K562 (cell line): ENCODE measurements at regions not wholly inside any gene's neighbourhood (a gene's known extent, or its start where the extent isn't known, plus 50 kb on each side); places are given as distances from the start of the nearest gene placed in this dataset.

Experiments used
- ATAC-seq: fragments of 200-7000 bp; cut with Tn5 transposase; 3 replicates; pipeline ENCODE4 v1.9.1; 2020; ENCODE audit warnings: moderate library complexity
- BruUV-seq: library from RNA; stranded (reverse); fragments of 400-500 nt; replicated peaks from 2 replicates; lab custom pipeline; 2021; lab: Mats Ljungman, UMichigan
- CTCF ChIA-PET: fragments of 300-600 bp; formaldehyde crosslinking; extraction: SDS; loops from one replicate; lab custom pipeline; 2021; ENCODE audit warnings: low intra/inter-chr PET ratio; lab: Yijun Ruan, JAX
- POLR2A ChIA-PET: fragments of 300-600, 350-650 bp; sonication (Branson Sonifier 250); formaldehyde crosslinking; extraction: SDS; loops from one replicate; lab custom pipeline; 2021; ENCODE audit warnings: antibody characterized with exemption, inconsistent platforms; lab: Yijun Ruan, JAX
- DNase-seq, 4 experiments: peaks; one replicate each; pipeline versions ENCODE4 v3.0.0 to v3.0.0-alpha.2; 2011 to 2018; ENCODE audit warnings: low spot score in 3 of 4, mixed read lengths in 3 of 4; ENCODE audit errors: extremely low read depth in 1 of 4
- FAIRE-seq: peaks from 2 replicates; lab custom pipeline; 2011; peaks lifted over from hg19 to GRCh38; lab: Jason Lieb, UNC
- H2AFZ ChIP-seq: 2 replicates; pipeline ENCODE4 v1.6.0; 2011; ENCODE audit warnings: low read depth, low read length, control low read depth, inconsistent platforms
- H3K27ac ChIP-seq: fragments of 200-600 bp; 3 replicates; pipeline ENCODE4 v1.8.0; 2011; ENCODE audit warnings: low read depth, mild to moderate bottlenecking, control low read depth, inconsistent platforms, low read length, moderate library complexity, mixed read lengths; ENCODE audit errors: extremely low read depth
- H3K27me3 ChIP-seq, 2 experiments: fragments of 300-600 bp in 1 of 2; 2 replicates in 1 of 2; 3 replicates in 1 of 2; pipeline versions ENCODE4 v1.6.0 to v1.8.0; 2011; ENCODE audit warnings: inconsistent platforms in 2 of 2, low read length in 2 of 2, mild to moderate bottlenecking in 1 of 2, mixed read lengths in 1 of 2, moderate library complexity in 1 of 2; ENCODE audit not compliant: control insufficient read depth in 2 of 2, insufficient read depth in 2 of 2
- H3K36me3 ChIP-seq: fragments of 300-600 bp; 3 replicates; pipeline ENCODE4 v1.8.0; 2011; ENCODE audit warnings: mild to moderate bottlenecking, low read length, inconsistent platforms; ENCODE audit not compliant: control insufficient read depth, insufficient read depth
- H3K4me1 ChIP-seq, 2 experiments: fragments of 200-600 bp in 1 of 2; replicated peaks in 1 of 2; 2 replicates in 1 of 2; 3 replicates in 1 of 2; pipeline versions ENCODE4 v1.5.1 to v1.8.0; 2011; ENCODE audit warnings: inconsistent platforms in 2 of 2, low read length in 2 of 2, mild to moderate bottlenecking in 1 of 2, mixed read lengths in 1 of 2, moderate library complexity in 1 of 2; ENCODE audit not compliant: control insufficient read depth in 2 of 2, insufficient read depth in 2 of 2
- H3K4me2 ChIP-seq: 2 replicates; pipeline ENCODE4 v1.6.1; 2011; ENCODE audit warnings: low read length, control low read depth, inconsistent platforms, mixed read lengths; ENCODE audit not compliant: insufficient read depth
- H3K4me3 ChIP-seq: fragments of 200-600 bp; sonication (generic), shearing (Covaris generic); 2 replicates; pipeline ENCODE4 v1.5.1; 2016; ENCODE audit warnings: control low read depth, inconsistent platforms
- H3K79me2 ChIP-seq: fragments of 200-600 bp; 3 replicates; pipeline ENCODE4 v1.8.0; 2011; ENCODE audit warnings: low read length, inconsistent platforms; ENCODE audit not compliant: control insufficient read depth, insufficient read depth
- H3K9ac ChIP-seq, 2 experiments: 2 replicates each; pipeline versions ENCODE4 v1.6.0 to v1.6.1; 2011; ENCODE audit warnings: low read depth in 2 of 2, low read length in 2 of 2, control low read depth in 1 of 2, inconsistent platforms in 1 of 2, mild to moderate bottlenecking in 1 of 2, mixed read lengths in 1 of 2; ENCODE audit not compliant: insufficient read depth in 1 of 2
- H3K9me1 ChIP-seq: one replicate; pipeline ENCODE4 v1.6.0; 2011; ENCODE audit warnings: inconsistent platforms, mild to moderate bottlenecking, low read length, moderate library complexity; ENCODE audit not compliant: control insufficient read depth, insufficient read depth
- H3K9me3 ChIP-seq: replicated peaks from 2 replicates; pipeline ENCODE4 v1.5.1; 2011; ENCODE audit warnings: low read depth, low read length, inconsistent platforms; ENCODE audit not compliant: control insufficient read depth, insufficient read depth
- H4K20me1 ChIP-seq: replicated peaks from 2 replicates; pipeline ENCODE4 v1.6.1; 2011; ENCODE audit warnings: low read length, inconsistent platforms, mixed read lengths; ENCODE audit not compliant: control insufficient read depth, insufficient read depth
- EHMT2 ChIP-seq: fragments of 450-650 bp; IDR thresholded peaks from 2 replicates; pipeline ENCODE4 v1.6.1; 2018; ENCODE audit warnings: antibody characterized with exemption
- HMBOX1 ChIP-seq: sonication (generic); IDR thresholded peaks from 2 replicates; pipeline ENCODE4 v1.6.1; 2016
- MLLT1 ChIP-seq, 2 experiments: fragments of 450-650 bp; IDR thresholded peaks; 2 replicates each; pipeline ENCODE4 v1.6.1; 2016
- RBM25 ChIP-seq: fragments of 200-400 bp; formaldehyde crosslinking; IDR thresholded peaks from 2 replicates; pipeline ENCODE4 v1.6.1; 2018; ENCODE audit warnings: low read length, low read depth, moderate library complexity; ENCODE audit not compliant: severe bottlenecking
- ZNF79 ChIP-seq: fragments of 250-450 bp; sonication (Bioruptor Pico); IDR thresholded peaks from 2 replicates; pipeline ENCODE4 v1.4.0; 2020; ENCODE audit warnings: low read depth, mild to moderate bottlenecking, moderate library complexity
- WGBS: fragments of 100-300 bp; shearing (Covaris generic); methylation state at CpG from one replicate; pipeline ENCODE4 v1.1.6; 2016; ENCODE audit warnings: low coverage, mixed read lengths; ENCODE audit not compliant: insufficient coverage; ENCODE audit errors: missing lambda C conversion rate; 5-methylcytosine and 5-hydroxymethylcytosine counted together
- in situ Hi-C: fragments of 300-500 bp; cut with MboI; formaldehyde crosslinking; loops from 4 replicates; pipeline ENCODE4 v1.15.0; 2018; ENCODE audit warnings: inconsistent platforms, mixed read lengths
- intact Hi-C: fragments of 100-400 bp; cut with micrococcal nuclease; formaldehyde crosslinking; loops from 2 replicates; pipeline ENCODE4 v1.14.2; 2022
- TF ChIP-seq, protein P1 (sequence below), 2 experiments: fragments of 450-650 bp in 1 of 2; sonication (generic) in 1 of 2; formaldehyde crosslinking in 1 of 2; IDR thresholded peaks in 1 of 2; conservative IDR thresholded peaks in 1 of 2; 2 replicates each; pipeline versions ENCODE4 v1.6.1 to v1.8.1; 2016 to 2023; ENCODE audit warnings: mild to moderate bottlenecking in 2 of 2, moderate library complexity in 2 of 2, inconsistent platforms in 1 of 2, missing genetic modification reagents in 1 of 2
- TF ChIP-seq, protein P2 (sequence below): fragments of 450-650 bp; formaldehyde crosslinking; IDR thresholded peaks from 2 replicates; pipeline ENCODE4 v1.4.0; 2022; ENCODE audit warnings: mild to moderate bottlenecking, moderate library complexity
- TF ChIP-seq, protein P3 (sequence below): IDR thresholded peaks from 2 replicates; pipeline ENCODE4 v1.6.1; 2011; ENCODE audit warnings: borderline replicate concordance, low read depth, mild to moderate bottlenecking, moderate library complexity, low read length; ENCODE audit not compliant: insufficient read depth, poor library complexity, severe bottlenecking

GRCh38 chr9:118985851-118986250, 383.4 kb downstream of the BRINP1 start (continued):
- TF ChIP-seq, protein P1, sequence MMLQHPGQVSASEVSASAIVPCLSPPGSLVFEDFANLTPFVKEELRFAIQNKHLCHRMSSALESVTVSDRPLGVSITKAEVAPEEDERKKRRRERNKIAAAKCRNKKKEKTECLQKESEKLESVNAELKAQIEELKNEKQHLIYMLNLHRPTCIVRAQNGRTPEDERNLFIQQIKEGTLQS (IDR thresholded peaks at IDR 0.05), result no peak
- TF ChIP-seq, protein P1 (CRISPR knock-in tag; conservative IDR thresholded peaks at IDR 0.05), result no peak
- TF ChIP-seq, protein P2, sequence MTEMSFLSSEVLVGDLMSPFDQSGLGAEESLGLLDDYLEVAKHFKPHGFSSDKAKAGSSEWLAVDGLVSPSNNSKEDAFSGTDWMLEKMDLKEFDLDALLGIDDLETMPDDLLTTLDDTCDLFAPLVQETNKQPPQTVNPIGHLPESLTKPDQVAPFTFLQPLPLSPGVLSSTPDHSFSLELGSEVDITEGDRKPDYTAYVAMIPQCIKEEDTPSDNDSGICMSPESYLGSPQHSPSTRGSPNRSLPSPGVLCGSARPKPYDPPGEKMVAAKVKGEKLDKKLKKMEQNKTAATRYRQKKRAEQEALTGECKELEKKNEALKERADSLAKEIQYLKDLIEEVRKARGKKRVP (CRISPR knock-in tag), result no peak
- TF ChIP-seq, protein P3, sequence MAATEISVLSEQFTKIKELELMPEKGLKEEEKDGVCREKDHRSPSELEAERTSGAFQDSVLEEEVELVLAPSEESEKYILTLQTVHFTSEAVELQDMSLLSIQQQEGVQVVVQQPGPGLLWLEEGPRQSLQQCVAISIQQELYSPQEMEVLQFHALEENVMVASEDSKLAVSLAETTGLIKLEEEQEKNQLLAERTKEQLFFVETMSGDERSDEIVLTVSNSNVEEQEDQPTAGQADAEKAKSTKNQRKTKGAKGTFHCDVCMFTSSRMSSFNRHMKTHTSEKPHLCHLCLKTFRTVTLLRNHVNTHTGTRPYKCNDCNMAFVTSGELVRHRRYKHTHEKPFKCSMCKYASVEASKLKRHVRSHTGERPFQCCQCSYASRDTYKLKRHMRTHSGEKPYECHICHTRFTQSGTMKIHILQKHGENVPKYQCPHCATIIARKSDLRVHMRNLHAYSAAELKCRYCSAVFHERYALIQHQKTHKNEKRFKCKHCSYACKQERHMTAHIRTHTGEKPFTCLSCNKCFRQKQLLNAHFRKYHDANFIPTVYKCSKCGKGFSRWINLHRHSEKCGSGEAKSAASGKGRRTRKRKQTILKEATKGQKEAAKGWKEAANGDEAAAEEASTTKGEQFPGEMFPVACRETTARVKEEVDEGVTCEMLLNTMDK, result no peak
- TF ChIP-seq EHMT2, result no peak
- TF ChIP-seq, all 486 proteins: peak for 0

- FAIRE-seq (no peak), ATAC-seq (no peak), DNase-seq (no peak)
- no peaks in the 10 kb centered on the region for H3K36me3 ChIP-seq
- H3K27me3 ChIP-seq, result no peaks in the 10 kb centered on the region
- 1% methylated on average over 4 of the region's 4 CpGs for WGBS
- intact Hi-C loops, result no loop called here
- BruUV-seq, result no TSS peak
- 0 out of 2 replicates have a peak, but pooled peaks cover 1% of the 10 kb centered on the region for H3K9me3 ChIP-seq
- H4K20me1 ChIP-seq, result no peaks in the 10 kb centered on the region
- no peaks in the 10 kb centered on the region for H3K4me1 ChIP-seq
- no peak overlapping the region for H3K9ac ChIP-seq
- ChIA-PET POLR2A (no interaction called here), CTCF (no interaction called here)
- H3K4me2 ChIP-seq, result no peak overlapping the region
- no peaks in the 10 kb centered on the region for H3K9me1 ChIP-seq
- no peak overlapping the region for H3K27ac ChIP-seq
- in situ Hi-C loops, result no loop called here
- no peak overlapping the region for H2AFZ ChIP-seq
- TF ChIP-seq ZNF79 (no peak), HMBOX1 (no peak), RBM25 (no peak), MLLT1 (IDR thresholded peaks at IDR 0.05) (no peak)
- no peak overlapping the region for H3K4me3 ChIP-seq
- H3K79me2 ChIP-seq, result no peaks in the 10 kb centered on the region
Measured at GRCh38 chr9:118987167-118987566, 382.1 kb downstream of the BRINP1 start.
